ENCODE measurements at regions not wholly inside any gene's neighbourhood (a gene's known extent, or its start where the extent isn't known, plus 50 kb on each side); places are given as distances from the start of the nearest gene placed in this dataset.

GRCh38 chr2:216959433-216959832 is 99.6 kb upstream of the TNP1 start:
- no peak for TF ChIP-seq SP1 (IDR thresholded peaks at IDR 0.05)
- TF ChIP-seq FOXA1 (IDR thresholded peaks at IDR 0.05): no peak
- no peak for TF ChIP-seq LEF1 (IDR thresholded peaks at IDR 0.05; ENCODE audit: borderline replicate concordance)
- no peak for TF ChIP-seq PKNOX1 (IDR thresholded peaks at IDR 0.05)
- TF ChIP-seq TARDBP (IDR thresholded peaks at IDR 0.05): no peak
- no peak for TF ChIP-seq NFRKB (IDR thresholded peaks at IDR 0.05)
- no peak for TF ChIP-seq ZNF384 (IDR thresholded peaks at IDR 0.05)
- no peak for TF ChIP-seq FOXM1 (IDR thresholded peaks at IDR 0.05; ENCODE audit: borderline replicate concordance)
- TF ChIP-seq ELF4 (IDR thresholded peaks at IDR 0.05): no peak
- no peak for TF ChIP-seq L3MBTL2 (conservative IDR thresholded peaks at IDR 0.05)
- no peak for TF ChIP-seq ARNT (IDR thresholded peaks at IDR 0.05)

Measured in HEK293T (cell line).